K562 (cell line): ENCODE measurements at regions not wholly inside any gene's neighbourhood (a gene's known extent, or its start where the extent isn't known, plus 50 kb on each side); places are given as distances from the start of the nearest gene placed in this dataset.

ENCODE experiments used
- HDAC1 ChIP-seq, 2 experiments: fragments of 450-650 bp; IDR thresholded peaks; 2 replicates each; pipeline ENCODE4 v1.6.1; 2016 to 2017; ENCODE audit warnings: inconsistent platforms in 1 of 2, mild to moderate bottlenecking in 1 of 2, moderate library complexity in 1 of 2
- HES1 ChIP-seq: fragments of 450-650 bp; IDR thresholded peaks from 2 replicates; pipeline ENCODE4 v1.6.1; 2016; ENCODE audit warnings: low read depth, mild to moderate bottlenecking, moderate library complexity
- JUND ChIP-seq, 2 experiments: IDR thresholded peaks; 2 replicates in 1 of 2; 3 replicates in 1 of 2; pipeline ENCODE4 v1.6.1; 2011; ENCODE audit warnings: borderline replicate concordance in 2 of 2, low read depth in 2 of 2, low read length in 2 of 2, improper control_type of control experiment in 1 of 2, missing biosample characterization in 1 of 2, missing genetic modification characterization in 1 of 2, missing genetic modification reagents in 1 of 2
- MAZ ChIP-seq, 2 experiments: fragments of 450-650 bp in 1 of 2; sonication (generic) in 1 of 2; formaldehyde crosslinking; IDR thresholded peaks in 1 of 2; conservative IDR thresholded peaks in 1 of 2; 2 replicates each; pipeline versions ENCODE4 v1.4.0 to v1.5.0; 2020; ENCODE audit warnings: mild to moderate bottlenecking in 1 of 2, missing genetic modification reagents in 1 of 2

GRCh38 chr2:119049968-119050704 lies 108.1 kb downstream of the MARCO start (continued):
- TF ChIP-seq JUND (IDR thresholded peaks at IDR 0.05; ENCODE audit: borderline replicate concordance, low read depth, low read length) (no peak), JUND (tag; IDR thresholded peaks at IDR 0.05; ENCODE audit: borderline replicate concordance, low read depth, low read length) (peak; percentile 34; the same call in 1 of the 3 replicates), HDAC1 (IDR thresholded peaks at IDR 0.05) (peak in 1 of 2 experiments; percentile 10; a peak in 1 of 4 replicates), MAZ (CRISPR knock-in tag; conservative IDR thresholded peaks at IDR 0.05 in 1 of 2, IDR thresholded peaks at IDR 0.05 in 1 of 2) (0 out of 4 replicates have a peak, but pooled peaks of 1 of the 2 experiments have one; percentile 3), HES1 (0 out of 2 replicates have a peak, but pooled peaks have one; percentile 27)
